Lung microvascular endothelial cell (primary cell): ENCODE measurements at regions not wholly inside any gene's neighbourhood (a gene's known extent, or its start where the extent isn't known, plus 50 kb on each side); places are given as distances from the start of the nearest gene placed in this dataset.
A peak's percentile ranks its signal among the peaks of the same experiment; 100 is the strongest.
"Not testable (repeated sequence)": the region's sequence is repeated elsewhere in the genome, so short reads cannot be mapped to it uniquely, and the experiment has no call there.

ENCODE experiments used
- DNase-seq, 2 donors: peaks; one replicate each; pipeline versions ENCODE4 v3.0.0 to v3.0.0-alpha.2; 2010; ENCODE audit warnings: low read depth in 2 of 2

DNA sequence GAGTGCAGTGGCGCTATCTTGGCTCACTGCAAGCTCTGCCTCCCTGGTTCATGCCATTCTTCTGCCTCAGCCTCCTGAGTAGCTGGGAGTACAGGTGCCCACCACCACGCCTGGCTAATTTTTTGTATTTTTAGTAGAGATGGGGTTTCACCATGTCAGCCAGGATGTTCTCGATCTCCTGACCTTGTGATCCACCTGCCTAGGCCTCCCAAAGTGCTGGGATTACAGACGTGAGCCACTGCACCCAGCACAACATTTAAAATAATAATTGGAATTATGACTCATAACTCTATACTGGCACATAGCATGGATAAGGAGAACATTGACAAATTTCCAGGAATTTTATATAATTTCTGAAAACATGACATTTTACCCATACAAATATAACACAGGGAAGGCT is 54.2 kb downstream of the DBET start:
- not testable (repeated sequence) for DNase-seq

DNA sequence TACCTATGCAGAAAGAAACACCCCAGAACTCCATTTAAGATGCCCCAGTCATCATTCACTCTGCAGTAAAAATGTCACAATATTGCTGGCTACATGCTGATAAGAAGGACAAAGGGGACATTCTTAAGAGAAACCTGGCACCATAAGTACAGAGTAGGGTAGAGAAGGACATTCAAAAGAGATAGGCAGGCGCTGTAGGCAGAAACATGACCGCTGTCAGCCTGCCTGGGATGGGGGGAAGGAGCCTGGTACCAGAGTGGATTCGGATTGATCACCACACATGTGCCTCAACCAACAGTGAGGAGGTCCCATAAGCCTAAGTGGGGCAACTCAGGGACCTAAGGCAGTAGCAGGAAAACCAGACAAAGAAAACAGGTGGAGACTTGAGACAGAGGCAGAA is 54.1 kb upstream of the DUX4 start:
- DNase-seq = not testable (repeated sequence)

DNA sequence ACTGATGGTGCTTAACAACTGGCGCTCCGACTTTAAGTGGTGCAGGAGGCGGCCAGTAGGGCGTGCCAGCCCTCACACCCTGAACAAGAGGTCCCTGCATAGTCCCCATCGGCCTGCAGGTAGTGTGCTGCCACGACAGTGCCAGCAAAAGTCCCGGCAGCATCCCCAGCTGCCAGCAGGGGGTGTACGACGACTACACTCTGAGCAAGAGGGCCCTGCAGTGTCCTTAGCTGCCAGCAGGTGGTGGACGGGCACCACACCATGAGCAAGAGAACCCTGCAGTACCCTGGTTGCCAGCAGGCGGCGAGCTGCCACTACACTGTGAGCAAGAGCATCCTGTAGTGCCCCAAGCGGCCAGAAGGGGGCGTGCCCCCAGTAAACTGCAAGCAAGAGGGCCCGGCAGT is 53.5 kb upstream of the DUX4 start:
- DNase-seq = not testable (repeated sequence)

DNA sequence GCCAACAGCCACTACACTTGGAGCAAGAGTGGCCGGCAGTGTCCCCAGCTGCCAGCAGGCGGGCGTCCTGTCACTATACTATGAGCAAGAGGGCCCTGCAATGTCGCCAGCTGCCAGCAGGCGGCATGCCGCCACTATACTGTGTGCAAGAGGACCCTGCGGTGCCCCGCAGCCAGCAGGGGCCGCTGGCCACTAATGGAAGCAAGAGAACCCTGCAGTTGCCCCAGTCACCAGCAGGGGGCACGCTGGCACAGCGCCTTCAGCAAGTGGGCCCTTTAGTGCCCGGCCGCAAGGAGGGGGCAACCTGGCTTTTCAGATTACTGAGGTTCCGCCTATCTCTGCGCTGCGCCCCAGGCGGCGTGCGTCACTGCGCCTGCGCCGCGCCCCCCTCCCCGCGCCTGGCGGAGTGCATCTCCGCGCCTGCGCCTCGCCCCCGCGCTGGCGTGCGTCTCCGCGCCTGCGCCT is 53.0 kb upstream of the DUX4 start:
- DNase-seq = not testable (repeated sequence)

DNA sequence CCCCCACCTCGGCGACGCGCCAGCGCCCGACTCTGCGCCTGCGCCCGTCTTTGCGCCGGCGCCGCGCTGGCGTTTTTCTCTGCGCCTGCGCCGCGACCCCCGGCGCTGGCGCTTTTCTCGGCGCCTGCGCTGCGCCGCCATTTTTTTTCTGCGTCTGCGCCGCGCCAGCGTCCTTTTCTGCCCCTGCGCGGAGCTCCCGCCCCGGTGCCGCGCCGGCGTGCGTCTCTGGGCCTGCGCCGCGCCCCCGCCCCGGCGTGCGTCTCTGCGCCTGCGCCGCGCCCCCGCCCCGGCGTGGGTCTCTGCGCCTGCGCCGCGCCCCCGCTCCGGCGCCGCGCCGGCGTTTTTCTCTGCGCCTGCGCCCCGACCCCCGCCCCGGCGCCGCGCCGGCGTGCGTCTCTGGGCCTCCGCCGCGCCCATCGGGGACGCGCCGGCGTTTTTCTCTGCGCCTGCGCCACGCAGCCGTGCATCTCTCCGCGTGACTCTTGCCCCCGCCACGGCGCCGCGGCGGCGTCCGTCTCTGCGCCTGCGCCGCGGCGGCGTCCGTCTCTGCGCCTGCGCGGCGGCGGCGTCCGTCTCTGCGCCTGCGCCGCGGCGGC is 52.4 kb upstream of the DUX4 start:
- not testable (repeated sequence) for DNase-seq

DNA sequence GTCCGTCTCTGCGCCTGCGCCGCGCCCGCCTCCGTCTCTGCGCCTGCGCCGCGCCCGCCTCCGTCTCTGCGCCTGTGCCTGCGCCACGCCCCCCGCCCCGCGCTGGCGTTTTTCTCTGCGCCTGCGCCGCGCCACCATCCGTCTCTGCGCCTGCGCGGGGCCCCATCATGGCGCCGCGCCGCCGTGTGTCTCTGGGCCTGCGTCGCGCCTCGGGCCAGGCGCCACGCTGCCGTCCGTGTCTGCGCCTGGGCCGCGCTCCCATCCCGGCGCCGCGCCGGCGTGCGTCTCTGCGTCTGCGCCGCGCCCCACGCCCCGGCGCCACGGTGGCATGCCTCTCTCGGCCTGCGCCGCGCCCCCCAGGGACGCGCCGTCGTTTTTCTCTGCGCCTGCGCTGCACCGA is 51.8 kb upstream of the DUX4 start:
- DNase-seq = no peak

DNA sequence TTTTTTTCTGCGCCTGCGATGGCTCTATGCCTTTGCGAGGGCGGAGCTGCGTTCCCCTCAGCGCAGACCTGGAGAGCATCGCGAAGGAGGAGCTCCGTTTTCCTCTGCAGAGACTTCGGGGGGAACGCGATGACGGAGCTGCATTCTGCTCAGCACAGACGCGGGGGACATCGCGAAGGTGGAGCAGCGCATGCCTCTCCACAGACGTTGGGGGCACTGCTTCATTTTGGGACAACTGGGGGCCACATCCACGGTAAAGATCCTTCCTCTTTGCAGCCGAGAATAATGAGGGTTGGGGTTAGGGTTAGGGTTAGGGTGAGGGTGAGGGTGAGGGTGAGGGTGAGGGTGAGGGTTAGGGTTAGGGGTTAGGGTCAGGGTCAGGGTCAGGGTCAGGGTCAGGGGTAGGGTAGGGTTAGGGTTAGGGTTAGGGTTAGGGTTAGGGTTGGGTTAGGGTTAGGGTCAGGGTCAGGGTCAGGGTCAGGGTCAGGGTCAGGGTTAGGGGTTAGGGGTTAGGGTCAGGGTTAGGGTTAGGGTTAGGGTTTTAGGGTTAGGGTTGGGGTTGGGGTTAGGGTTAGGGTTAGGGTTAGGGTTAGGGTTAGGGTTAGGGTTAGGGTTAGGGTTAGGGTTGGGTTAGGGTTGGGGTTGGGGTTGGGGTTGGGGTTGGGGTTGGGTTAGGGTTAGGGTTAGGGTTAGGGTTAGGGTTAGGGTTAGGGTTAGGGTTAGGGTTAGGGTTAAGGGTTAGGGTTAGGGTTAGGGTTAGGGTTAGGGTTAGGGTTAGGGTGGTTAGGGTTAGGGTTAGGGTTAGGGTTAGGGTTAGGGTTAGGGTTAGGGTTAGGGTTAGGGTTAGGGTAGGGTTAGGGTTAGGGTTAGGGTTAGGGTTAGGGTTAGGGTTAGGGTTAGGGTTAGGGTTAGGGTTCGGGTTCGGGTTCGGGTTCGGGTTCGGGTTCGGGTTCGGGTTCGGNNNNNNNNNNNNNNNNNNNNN is 51.1 kb upstream of the DUX4 start:
- DNase-seq = peak in 1 of 2 donors; percentile 21
